Astrocyte (in vitro differentiated cells and primary cell): ENCODE measurements at regions not wholly inside any gene's neighbourhood (a gene's known extent, or its start where the extent isn't known, plus 50 kb on each side); places are given as distances from the start of the nearest gene placed in this dataset.
"Not testable (repeated sequence)": the region's sequence is repeated elsewhere in the genome, so short reads cannot be mapped to it uniquely, and the experiment has no call there.

ENCODE experiments used
- DNase-seq: peaks from one replicate; pipeline ENCODE4 v3.0.0-alpha.2; 2010; ENCODE audit warnings: low read depth
- FAIRE-seq: peaks from 2 replicates; lab custom pipeline; 2011; peaks lifted over from hg19 to GRCh38; lab: Jason Lieb, UNC
- H2AFZ ChIP-seq: 2 replicates; pipeline ENCODE4 v1.6.0; 2012; ENCODE audit warnings: low read depth, low read length, inconsistent platforms
- H3K27ac ChIP-seq: 2 replicates; pipeline ENCODE4 v1.5.1; 2011; ENCODE audit warnings: low read depth, low read length, inconsistent platforms
- H3K27me3 ChIP-seq: 2 replicates; pipeline ENCODE4 v1.6.0; 2011; ENCODE audit warnings: low read length, inconsistent platforms; ENCODE audit not compliant: insufficient read depth
- H3K36me3 ChIP-seq: 2 replicates; pipeline ENCODE4 v1.5.1; 2011; ENCODE audit warnings: low read length, inconsistent platforms; ENCODE audit not compliant: insufficient read depth
- H3K4me1 ChIP-seq: 2 replicates; pipeline ENCODE4 v1.5.1; 2011; ENCODE audit warnings: low read length, inconsistent platforms; ENCODE audit not compliant: insufficient read depth
- H3K4me2 ChIP-seq: 2 replicates; pipeline ENCODE4 v1.6.0; 2012; ENCODE audit warnings: low read length, inconsistent platforms
- H3K4me3 ChIP-seq: 2 replicates; pipeline ENCODE4 v1.5.1; 2011; ENCODE audit warnings: low read depth, mild to moderate bottlenecking, low read length, inconsistent platforms; ENCODE audit not compliant: insufficient read depth
- H3K79me2 ChIP-seq: 2 replicates; pipeline ENCODE4 v1.6.0; 2012; ENCODE audit warnings: mild to moderate bottlenecking, low read length, inconsistent platforms; ENCODE audit not compliant: insufficient read depth
- H3K9ac ChIP-seq: 2 replicates; pipeline ENCODE4 v1.6.0; 2012; ENCODE audit warnings: mild to moderate bottlenecking, low read length, inconsistent platforms
- H3K9me3 ChIP-seq: 2 replicates; pipeline ENCODE4 v1.5.1; 2012; ENCODE audit warnings: low read depth, mild to moderate bottlenecking, low read length, inconsistent platforms; ENCODE audit not compliant: insufficient read depth
- H4K20me1 ChIP-seq: 2 replicates; pipeline ENCODE4 v1.6.0; 2012; ENCODE audit warnings: low read length, inconsistent platforms; ENCODE audit not compliant: insufficient read depth
- H3K27ac Mint-ChIP-seq: one replicate; pipeline ENCODE4 v1.8.0; 2021; ENCODE audit warnings: mild to moderate bottlenecking, mixed read lengths; ENCODE audit not compliant: unreplicated experiment
- H3K27me3 Mint-ChIP-seq: one replicate; pipeline ENCODE4 v1.8.0; 2021; ENCODE audit warnings: low read depth, mixed read lengths; ENCODE audit not compliant: unreplicated experiment
- H3K36me3 Mint-ChIP-seq: one replicate; pipeline ENCODE4 v1.8.0; 2021; ENCODE audit warnings: low read depth, mixed read lengths; ENCODE audit not compliant: unreplicated experiment
- H3K4me1 Mint-ChIP-seq: one replicate; pipeline ENCODE4 v1.8.0; 2021; ENCODE audit warnings: low read depth, mixed read lengths; ENCODE audit not compliant: unreplicated experiment
- H3K4me3 Mint-ChIP-seq: one replicate; pipeline ENCODE4 v1.8.0; 2021; ENCODE audit warnings: mild to moderate bottlenecking, moderate library complexity, mixed read lengths; ENCODE audit not compliant: unreplicated experiment
- H3K9me3 Mint-ChIP-seq: one replicate; pipeline ENCODE4 v1.8.0; 2021; ENCODE audit warnings: mild to moderate bottlenecking, mixed read lengths; ENCODE audit not compliant: unreplicated experiment
- CTCF ChIP-seq: IDR thresholded peaks from 2 replicates; pipeline ENCODE4 v1.5.1; 2011; ENCODE audit warnings: low read depth, mild to moderate bottlenecking, inconsistent platforms, low read length, moderate library complexity; ENCODE audit not compliant: insufficient read depth
- EZH2 ChIP-seq: IDR thresholded peaks from 2 replicates; pipeline ENCODE4 v1.6.1; 2012; ENCODE audit warnings: mild to moderate bottlenecking, low read length, inconsistent platforms; ENCODE audit not compliant: insufficient read depth

GRCh38 chrX:124268099-124268498 lies 64.4 kb upstream of the TEX13D start:
- Histone ChIP-seq H3K36me3 (no peaks in the 10 kb centered on the region), H3K4me3 (no peak overlapping the region), H4K20me1 (no peaks in the 10 kb centered on the region), H3K27me3 (no peaks in the 10 kb centered on the region), H3K9me3 (no peaks in the 10 kb centered on the region), H3K9ac (no peak overlapping the region), H3K4me1 (no peaks in the 10 kb centered on the region), H3K27ac (no peak overlapping the region), H3K4me2 (no peak overlapping the region), H3K79me2 (no peaks in the 10 kb centered on the region), H2AFZ (no peak overlapping the region)
- H3K27me3 Mint-ChIP-seq, result no peaks in the 10 kb centered on the region
- H3K27ac Mint-ChIP-seq, result no peak overlapping the region
- TF ChIP-seq CTCF (no peak), EZH2 (no peak)
- H3K4me1 Mint-ChIP-seq, result no peaks in the 10 kb centered on the region
- DNase-seq (no peak), FAIRE-seq (peak; percentile 68)
- H3K9me3 Mint-ChIP-seq, result no peaks in the 10 kb centered on the region
- H3K36me3 Mint-ChIP-seq, result no peaks in the 10 kb centered on the region
- H3K4me3 Mint-ChIP-seq, result no peak overlapping the region

DNA sequence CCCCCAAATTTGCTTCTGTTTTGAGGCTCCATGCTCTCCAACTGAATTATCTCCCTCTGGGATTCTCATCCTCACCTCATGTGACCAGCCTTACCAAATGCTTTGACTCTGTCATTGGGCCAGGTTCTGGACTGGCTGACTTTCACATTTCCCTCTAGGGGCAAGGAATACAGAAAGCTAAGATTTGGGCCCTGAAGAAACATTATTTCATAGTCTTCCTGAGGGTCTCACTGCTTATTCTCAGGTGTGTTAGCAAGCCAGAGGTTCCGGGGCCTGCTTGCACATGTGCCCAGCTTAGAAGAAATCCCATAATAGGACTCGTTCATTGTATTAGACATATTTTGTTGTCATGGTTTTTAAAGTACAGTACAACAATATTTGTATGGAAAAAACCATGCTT lies 62.6 kb upstream of the TEX13D start:
- Mint-ChIP-seq H3K36me3 (no peaks in the 10 kb centered on the region), H3K9me3 (no peaks in the 10 kb centered on the region), H3K4me3 (no peak overlapping the region), H3K27me3 (no peaks in the 10 kb centered on the region), H3K4me1 (no peaks in the 10 kb centered on the region), H3K27ac (no peak overlapping the region)
- DNase-seq (no peak), FAIRE-seq (no peak)
- Histone ChIP-seq H3K36me3 (no peaks in the 10 kb centered on the region), H3K9me3 (no peaks in the 10 kb centered on the region), H2AFZ (no peak overlapping the region), H3K9ac (no peak overlapping the region), H3K79me2 (no peaks in the 10 kb centered on the region), H3K4me2 (no peak overlapping the region), H3K27ac (no peak overlapping the region), H3K4me1 (no peaks in the 10 kb centered on the region), H3K4me3 (no peak overlapping the region), H3K27me3 (no peaks in the 10 kb centered on the region), H4K20me1 (no peaks in the 10 kb centered on the region)
- no peak for TF ChIP-seq CTCF
- TF ChIP-seq EZH2, result no peak

DNA sequence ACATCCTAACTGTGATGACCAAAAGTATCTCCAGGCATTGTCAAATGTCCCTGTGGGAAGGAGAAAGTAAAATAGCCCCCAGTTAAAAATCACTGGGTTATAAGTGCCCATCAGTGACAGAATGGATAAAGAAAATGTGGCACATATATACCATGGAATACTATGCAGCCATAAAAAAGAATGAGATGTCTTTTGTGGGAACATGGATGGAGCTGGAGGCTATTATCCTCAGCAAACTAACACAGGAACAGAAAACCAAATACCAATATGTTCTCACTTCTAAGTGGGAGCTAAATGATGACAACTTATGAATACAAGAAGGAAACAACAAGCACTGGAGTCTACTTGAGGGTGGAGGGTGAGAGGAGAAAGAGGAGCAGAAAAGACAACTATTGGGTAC lies 60.9 kb upstream of the TEX13D start:
- H4K20me1 ChIP-seq, H3K36me3 ChIP-seq, H3K9ac ChIP-seq, H3K36me3 Mint-ChIP-seq, H2AFZ ChIP-seq, H3K79me2 ChIP-seq, H3K27me3 ChIP-seq, H3K4me1 Mint-ChIP-seq, H3K4me3 Mint-ChIP-seq, FAIRE-seq, DNase-seq, H3K27ac ChIP-seq, H3K4me2 ChIP-seq, H3K27me3 Mint-ChIP-seq, H3K9me3 Mint-ChIP-seq, H3K4me1 ChIP-seq, H3K9me3 ChIP-seq, H3K27ac Mint-ChIP-seq, H3K4me3 ChIP-seq: not testable (repeated sequence)
